Right atrium auricular region (tissue), 2 donors: ENCODE measurements at regions not wholly inside any gene's neighbourhood (a gene's known extent, or its start where the extent isn't known, plus 50 kb on each side); places are given as distances from the start of the nearest gene placed in this dataset.

Source experiments
- DNase-seq: peaks from one replicate; pipeline ENCODE4 v3.0.0-alpha.2; 2019; ENCODE audit warnings: low spot score
- H3K27ac ChIP-seq, 2 donors: fragments of 200-600 bp; sonication (generic); 1 replicate in 1 of 2; 2 replicates in 1 of 2; pipeline ENCODE4 v1.5.1; 2016 to 2019
- H3K27me3 ChIP-seq, 2 donors: fragments of 200-600 bp; sonication (generic); one replicate each; pipeline versions ENCODE4 v1.5.1 to v1.6.0; 2017 to 2019
- H3K36me3 ChIP-seq: fragments of 200-600 bp; sonication (generic); one replicate; pipeline ENCODE4 v1.5.1; 2016
- H3K4me1 ChIP-seq, 2 donors: fragments of 200-600 bp; sonication (generic); one replicate each; pipeline versions ENCODE4 v1.5.1 to v1.6.0; 2017 to 2019
- H3K4me3 ChIP-seq, 2 donors: fragments of 200-600 bp; sonication (generic); 1 replicate in 1 of 2; 2 replicates in 1 of 2; pipeline ENCODE4 v1.5.1; 2017 to 2019; ENCODE audit warnings: mild to moderate bottlenecking in 1 of 2, moderate library complexity in 1 of 2
- H3K9me3 ChIP-seq, 2 donors: fragments of 200-600 bp; sonication (generic); one replicate each; pipeline ENCODE4 v1.5.1; 2019
- CTCF ChIP-seq, 2 donors: fragments of 200-600 bp; sonication (generic); IDR thresholded peaks; one replicate each; pipeline ENCODE4 v1.5.1; 2019; ENCODE audit warnings: antibody characterized with exemption in 2 of 2

- no peaks in the 10 kb centered on the region for H3K4me1 ChIP-seq
- TF ChIP-seq CTCF (IDR thresholded peaks at IDR 0.05): no peak
- H3K27me3 ChIP-seq: no peaks in the 10 kb centered on the region
- no peak overlapping the region for H3K27ac ChIP-seq
- no peak overlapping the region for H3K4me3 ChIP-seq
- no peak for DNase-seq
- peaks cover 0 to 2% of the 10 kb centered on the region in 2 donors for H3K9me3 ChIP-seq
- H3K36me3 ChIP-seq: no peaks in the 10 kb centered on the region
These were observed 50.1 kb upstream of the EFEMP1 start for GRCh38 chr2:55973673-55974072.

- H3K4me1 ChIP-seq: no peaks in the 10 kb centered on the region
- no peaks in the 10 kb centered on the region for H3K36me3 ChIP-seq
- no peak for TF ChIP-seq CTCF (IDR thresholded peaks at IDR 0.05)
- H3K9me3 ChIP-seq: peaks cover 0 to 11% of the 10 kb centered on the region in 2 donors
- H3K27me3 ChIP-seq: no peaks in the 10 kb centered on the region
- no peak for DNase-seq
- no peak overlapping the region for H3K27ac ChIP-seq
- H3K4me3 ChIP-seq: no peak overlapping the region
These were observed 53.1 kb upstream of the EFEMP1 start for GRCh38 chr2:55976681-55977080.

GRCh38 chr2:55985406-55985805 is 61.8 kb upstream of the EFEMP1 start:
- Histone ChIP-seq H3K27ac (no peak overlapping the region), H3K9me3 (no peaks in the 10 kb centered on the region), H3K4me3 (no peak overlapping the region), H3K4me1 (no peaks in the 10 kb centered on the region), H3K27me3 (no peaks in the 10 kb centered on the region), H3K36me3 (no peaks in the 10 kb centered on the region)
- DNase-seq: no peak
- no peak for TF ChIP-seq CTCF (IDR thresholded peaks at IDR 0.05)

GRCh38 chr2:55986001-55986400 is 62.4 kb upstream of the EFEMP1 start:
- Histone ChIP-seq H3K27me3 (no peaks in the 10 kb centered on the region), H3K9me3 (no peaks in the 10 kb centered on the region), H3K4me3 (no peak overlapping the region), H3K27ac (no peak overlapping the region), H3K4me1 (no peaks in the 10 kb centered on the region), H3K36me3 (no peaks in the 10 kb centered on the region)
- DNase-seq: no peak
- no peak for TF ChIP-seq CTCF (IDR thresholded peaks at IDR 0.05)

GRCh38 chr2:55986700-55987440 is 63.3 kb upstream of the EFEMP1 start:
- H3K9me3 ChIP-seq: no peaks in the 10 kb centered on the region
- H3K4me3 ChIP-seq: no peak overlapping the region
- no peak for DNase-seq
- H3K4me1 ChIP-seq: no peaks in the 10 kb centered on the region
- H3K27me3 ChIP-seq: no peaks in the 10 kb centered on the region
- TF ChIP-seq CTCF (IDR thresholded peaks at IDR 0.05): no peak
- no peak overlapping the region for H3K27ac ChIP-seq
- no peaks in the 10 kb centered on the region for H3K36me3 ChIP-seq

- no peak for DNase-seq
- Histone ChIP-seq H3K4me1 (peaks cover 0 to 6% of the 10 kb centered on the region in 2 donors), H3K27me3 (no peaks in the 10 kb centered on the region), H3K4me3 (no peak overlapping the region), H3K27ac (no peak overlapping the region), H3K9me3 (no peaks in the 10 kb centered on the region), H3K36me3 (no peaks in the 10 kb centered on the region)
- no peak for TF ChIP-seq CTCF (IDR thresholded peaks at IDR 0.05)
These were observed 65.8 kb upstream of the EFEMP1 start for GRCh38 chr2:55989405-55989804.
